HCT116 (cell line): ENCODE measurements at regions not wholly inside any gene's neighbourhood (a gene's known extent, or its start where the extent isn't known, plus 50 kb on each side); places are given as distances from the start of the nearest gene placed in this dataset.

ENCODE experiments used
- ATAC-seq: fragments of 200-7000 bp; cut with Tn5 transposase; 2 replicates; pipeline ENCODE4 v1.9.1; 2020; ENCODE audit warnings: mild to moderate bottlenecking, moderate library complexity
- BruUV-seq: library from RNA; stranded (reverse); fragments of 400-500 nt; replicated peaks from 2 replicates; lab custom pipeline; 2021; lab: Mats Ljungman, UMichigan
- CTCF ChIA-PET: fragments of 300-600 bp; sonication (Branson Sonifier 250); formaldehyde crosslinking; loops from one replicate; lab custom pipeline; 2021; ENCODE audit warnings: antibody characterized with exemption; lab: Charles Lee
- POLR2A ChIA-PET: fragments of 300-600, 350-600 bp; sonication (Branson Sonifier 250); formaldehyde crosslinking; loops from one replicate; lab custom pipeline; 2021; ENCODE audit warnings: antibody characterized with exemption; lab: Charles Lee
- RAD21 ChIA-PET, 2 experiments: fragments of 300-600 bp; sonication (Branson Sonifier 250); formaldehyde crosslinking; loops; one replicate each; lab custom pipeline; 2023; ENCODE audit warnings: low total read pairs in 2 of 2; ENCODE audit not compliant: uncharacterized antibody in 2 of 2, unreplicated experiment in 2 of 2, low non-redundant PET in 1 of 2; lab: Charles Lee
- DNase-seq: peaks from one replicate; pipeline ENCODE4 v3.0.0-alpha.2; 2010; ENCODE audit warnings: low read depth, low spot score
- H2AFZ ChIP-seq: fragments of 200-600 bp; shearing (Covaris generic), sonication (generic); 2 replicates; pipeline ENCODE4 v1.6.1; 2017; ENCODE audit warnings: low read depth, mixed run types, mixed read lengths, antibody characterized with exemption, low read length; ENCODE audit not compliant: poor library complexity, severe bottlenecking
- H3K27ac ChIP-seq: 2 replicates; pipeline ENCODE4 v1.5.1; 2012; ENCODE audit warnings: low read depth, low read length
- H3K27me3 ChIP-seq: fragments of 200-600 bp; sonication (generic); 2 replicates; pipeline ENCODE4 v1.6.1; 2016; ENCODE audit warnings: mixed run types, low read length, mixed read lengths; ENCODE audit not compliant: insufficient read depth
- H3K36me3 ChIP-seq, 2 experiments: fragments of 200-500 bp in 1 of 2; fragments of 200-600 bp in 1 of 2; sonication (Bioruptor generic) in 1 of 2; sonication (generic) in 1 of 2; 2 replicates each; pipeline versions ENCODE4 v1.5.1 to v1.6.1; 2014 to 2016; ENCODE audit warnings: low read length in 2 of 2, inconsistent platforms in 1 of 2, mixed read lengths in 1 of 2, mixed run types in 1 of 2; ENCODE audit not compliant: insufficient read depth in 2 of 2, control insufficient read depth in 1 of 2
- H3K4me1 ChIP-seq, 2 experiments: fragments of 200-600 bp in 1 of 2; sonication (generic) in 1 of 2; 2 replicates each; pipeline versions ENCODE4 v1.5.1 to v1.6.1; 2012 to 2017; ENCODE audit warnings: low read length in 2 of 2, inconsistent platforms in 1 of 2, mild to moderate bottlenecking in 1 of 2, mixed read lengths in 1 of 2, mixed run types in 1 of 2, moderate library complexity in 1 of 2; ENCODE audit not compliant: insufficient read depth in 2 of 2, control insufficient read depth in 1 of 2
- H3K4me2 ChIP-seq: fragments of 200-600 bp; sonication (generic); 2 replicates; pipeline ENCODE4 v1.6.1; 2017; ENCODE audit warnings: mixed run types, low read length, mixed read lengths
- H3K4me3 ChIP-seq, 2 experiments: fragments of 200-600 bp in 1 of 2; sonication (generic) in 1 of 2; replicated peaks in 1 of 2; 2 replicates each; pipeline ENCODE4 v1.5.1; 2011 to 2016; ENCODE audit warnings: low read length in 2 of 2, control low read depth in 1 of 2, low read depth in 1 of 2, mild to moderate bottlenecking in 1 of 2, mixed read lengths in 1 of 2, mixed run types in 1 of 2
- H3K79me2 ChIP-seq: fragments of 200-600 bp; sonication (generic); 2 replicates; pipeline ENCODE4 v1.6.1; 2017; ENCODE audit warnings: mild to moderate bottlenecking, mixed run types, low read length, moderate library complexity, mixed read lengths; ENCODE audit not compliant: insufficient read depth
- H3K9ac ChIP-seq: fragments of 200-600 bp; sonication (generic); 2 replicates; pipeline ENCODE4 v1.6.1; 2016; ENCODE audit warnings: low read length, mixed read lengths
- H3K9me2 ChIP-seq: fragments of 200-600 bp; sonication (generic), shearing (Covaris generic); 2 replicates; pipeline ENCODE4 v1.6.1; 2017; ENCODE audit warnings: mixed run types, mild to moderate bottlenecking, moderate library complexity; ENCODE audit not compliant: insufficient read depth
- H3K9me3 ChIP-seq, 2 experiments: fragments of 200-500 bp in 1 of 2; fragments of 200-600 bp in 1 of 2; sonication (Bioruptor generic) in 1 of 2; sonication (generic) in 1 of 2; 2 replicates each; pipeline ENCODE4 v1.6.1; 2014 to 2017; ENCODE audit warnings: low read length in 2 of 2, mixed read lengths in 2 of 2, inconsistent platforms in 1 of 2, low read depth in 1 of 2, mild to moderate bottlenecking in 1 of 2, mixed run types in 1 of 2, moderate library complexity in 1 of 2; ENCODE audit not compliant: control insufficient read depth in 1 of 2, insufficient read depth in 1 of 2
- H4K20me1 ChIP-seq: fragments of 200-600 bp; sonication (generic), shearing (Covaris generic); 2 replicates; pipeline ENCODE4 v1.6.1; 2017; ENCODE audit warnings: mixed run types, mild to moderate bottlenecking, moderate library complexity; ENCODE audit not compliant: insufficient read depth
- ATF3 ChIP-seq: IDR thresholded peaks from 2 replicates; pipeline ENCODE4 v1.6.1; 2012
- CEBPB ChIP-seq: IDR thresholded peaks from 2 replicates; pipeline ENCODE4 v1.6.1; 2012; ENCODE audit warnings: low read depth
- EZH2 ChIP-seq: fragments of 200-600 bp; sonication (generic); IDR thresholded peaks from 2 replicates; pipeline ENCODE4 v1.6.1; 2017; ENCODE audit warnings: antibody characterized with exemption, mixed run types
- JUND ChIP-seq: IDR thresholded peaks from 2 replicates; pipeline ENCODE4 v1.6.1; 2012
- RAD21 ChIP-seq: IDR thresholded peaks from 2 replicates; pipeline ENCODE4 v1.6.1; 2012; ENCODE audit warnings: low read depth, mild to moderate bottlenecking
- REST ChIP-seq: IDR thresholded peaks from 2 replicates; pipeline ENCODE4 v1.6.1; 2012; ENCODE audit warnings: low read depth
- SIN3A ChIP-seq: IDR thresholded peaks from 2 replicates; pipeline ENCODE4 v1.6.1; 2012; ENCODE audit warnings: low read depth
- SP1 ChIP-seq: IDR thresholded peaks from 2 replicates; pipeline ENCODE4 v1.6.1; 2012; ENCODE audit warnings: low read depth
- TCF7L2 ChIP-seq: IDR thresholded peaks from 2 replicates; pipeline ENCODE4 v1.7.0; 2011; ENCODE audit warnings: borderline replicate concordance, inconsistent platforms; ENCODE audit not compliant: insufficient read depth, insufficient read length; ENCODE audit errors: extremely low read depth
- YY1 ChIP-seq: IDR thresholded peaks from 2 replicates; pipeline ENCODE4 v1.6.1; 2011; ENCODE audit warnings: low read length, low read depth, moderate library complexity, mild to moderate bottlenecking; ENCODE audit not compliant: insufficient replicate concordance; ENCODE audit errors: extremely low read depth
- ZBTB33 ChIP-seq: IDR thresholded peaks from 2 replicates; pipeline ENCODE4 v1.6.1; 2011; ENCODE audit warnings: mild to moderate bottlenecking, low read length, moderate library complexity; ENCODE audit not compliant: insufficient replicate concordance; ENCODE audit errors: extremely low read depth
- intact Hi-C: fragments of 100-400 bp; cut with micrococcal nuclease; formaldehyde crosslinking; loops from 2 replicates; pipeline ENCODE4 v1.10.0; 2022

- no peak overlapping the region for H2AFZ ChIP-seq
- H3K27ac ChIP-seq = no peak overlapping the region
- no peak for TF ChIP-seq SIN3A
- TF ChIP-seq RAD21 = no peak
- no peak for TF ChIP-seq REST
- no peak for TF ChIP-seq SP1
- TF ChIP-seq EZH2 = no peak
- no peak for TF ChIP-seq CEBPB
- TF ChIP-seq ATF3 = no peak
- TF ChIP-seq JUND = no peak
- TF ChIP-seq YY1 = no peak
- TF ChIP-seq ZBTB33 = no peak
- no peak for TF ChIP-seq TCF7L2
- TF ChIP-seq, all 23 proteins: peak for 0
- no peaks in the 10 kb centered on the region; a peak in 1 of 4 replicates for H3K9me3 ChIP-seq
- H3K4me2 ChIP-seq = no peak overlapping the region
- H4K20me1 ChIP-seq = no peaks in the 10 kb centered on the region
- no TSS peak for BruUV-seq
- H3K27me3 ChIP-seq = no peaks in the 10 kb centered on the region
- ChIA-PET RAD21 (no interaction called here), POLR2A (no interaction called here), CTCF (no interaction called here)
- H3K79me2 ChIP-seq = no peaks in the 10 kb centered on the region
- no peaks in the 10 kb centered on the region for H3K9me2 ChIP-seq
- intact Hi-C loops = no loop called here
- H3K4me1 ChIP-seq = no peaks in the 10 kb centered on the region
- no peak overlapping the region for H3K9ac ChIP-seq
- ATAC-seq (no peak), DNase-seq (no peak)
- no peaks in the 10 kb centered on the region for H3K36me3 ChIP-seq
- H3K4me3 ChIP-seq = no peak overlapping the region
Observed at GRCh38 chr16:55055262-55055661, 124.6 kb downstream of the IRX5 start.
